ENCODE measurements at regions not wholly inside any gene's neighbourhood (a gene's known extent, or its start where the extent isn't known, plus 50 kb on each side); places are given as distances from the start of the nearest gene placed in this dataset.

DNA sequence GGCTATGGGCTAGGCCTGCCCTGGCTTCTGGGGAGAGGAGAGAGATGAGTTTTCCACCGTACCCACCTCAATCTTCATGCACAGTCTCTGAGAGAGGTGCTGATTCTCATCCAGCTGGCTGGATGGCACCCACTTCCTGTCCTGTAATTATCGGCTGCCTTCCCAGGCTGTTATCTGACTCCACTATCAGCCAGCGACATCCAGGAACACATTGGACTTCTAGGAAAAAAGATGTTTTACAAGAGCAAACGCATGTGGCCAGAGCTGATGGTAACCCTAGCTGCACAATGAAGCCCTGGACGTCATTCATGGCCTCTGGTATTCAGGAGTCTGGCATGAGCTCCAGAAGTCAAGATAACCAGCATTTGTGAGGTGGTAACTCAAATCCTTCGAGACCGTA is 137.4 kb downstream of the EHF start:
- POLR2A ChIA-PET: no interaction called here
- ATAC-seq (ENCODE audit: low read depth) (no peak), DNase-seq (no peak)
- Mint-ChIP-seq H3K4me1 (no peaks in the 10 kb centered on the region), H3K27me3 (peaks cover 26% of the 10 kb centered on the region), H3K27ac (no peak overlapping the region), H3K9me3 (no peaks in the 10 kb centered on the region), H3K36me3 (no peaks in the 10 kb centered on the region), H3K4me3 (no peak overlapping the region)

- no peaks in the 10 kb centered on the region for H3K9me3 Mint-ChIP-seq
- no peaks in the 10 kb centered on the region for H3K36me3 Mint-ChIP-seq
- no peak overlapping the region for H3K4me3 Mint-ChIP-seq
- no peak for DNase-seq
- POLR2A ChIA-PET: no interaction called here
- H3K27me3 Mint-ChIP-seq: peaks cover 26% of the 10 kb centered on the region
- H3K4me1 Mint-ChIP-seq: no peaks in the 10 kb centered on the region
- no peak for ATAC-seq (ENCODE audit: low read depth)
- H3K27ac Mint-ChIP-seq: no peak overlapping the region
Observed at GRCh38 chr11:34757026-34757451, 136.1 kb downstream of the EHF start.

- POLR2A ChIA-PET: no interaction called here
- Mint-ChIP-seq H3K4me3 (no peak overlapping the region), H3K4me1 (no peaks in the 10 kb centered on the region), H3K27ac (no peak overlapping the region), H3K36me3 (no peaks in the 10 kb centered on the region), H3K27me3 (peaks cover 26% of the 10 kb centered on the region), H3K9me3 (no peaks in the 10 kb centered on the region)
- ATAC-seq (ENCODE audit: low read depth) (no peak), DNase-seq (no peak)
Observed at GRCh38 chr11:34756591-34756990, 135.7 kb downstream of the EHF start.

DNA sequence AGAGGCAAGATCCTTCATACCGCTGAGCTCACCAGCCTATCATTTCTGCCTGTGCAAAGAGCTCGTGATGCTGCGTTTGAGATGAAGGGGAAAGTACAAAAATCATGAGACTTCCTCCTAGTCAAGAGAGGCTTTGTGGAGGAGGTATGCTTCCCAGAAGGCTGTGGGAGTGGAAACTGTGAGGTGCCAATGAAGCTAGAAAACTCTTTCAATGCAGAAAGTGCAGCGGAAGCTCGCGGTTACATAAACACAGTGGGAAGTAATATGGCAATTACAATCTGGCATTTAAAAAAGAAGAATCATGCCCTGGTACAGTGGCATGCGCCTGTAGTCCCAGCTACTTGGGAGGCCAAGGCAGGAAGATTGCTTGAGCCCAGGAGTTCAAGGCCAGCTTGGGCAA is 134.8 kb downstream of the EHF start:
- DNase-seq (no peak), ATAC-seq (ENCODE audit: low read depth) (no peak)
- H3K27ac Mint-ChIP-seq: no peak overlapping the region
- H3K27me3 Mint-ChIP-seq: peaks cover 26% of the 10 kb centered on the region
- no peak overlapping the region for H3K4me3 Mint-ChIP-seq
- H3K9me3 Mint-ChIP-seq: no peaks in the 10 kb centered on the region
- H3K36me3 Mint-ChIP-seq: no peaks in the 10 kb centered on the region
- no peaks in the 10 kb centered on the region for H3K4me1 Mint-ChIP-seq
- POLR2A ChIA-PET: no interaction called here

DNA sequence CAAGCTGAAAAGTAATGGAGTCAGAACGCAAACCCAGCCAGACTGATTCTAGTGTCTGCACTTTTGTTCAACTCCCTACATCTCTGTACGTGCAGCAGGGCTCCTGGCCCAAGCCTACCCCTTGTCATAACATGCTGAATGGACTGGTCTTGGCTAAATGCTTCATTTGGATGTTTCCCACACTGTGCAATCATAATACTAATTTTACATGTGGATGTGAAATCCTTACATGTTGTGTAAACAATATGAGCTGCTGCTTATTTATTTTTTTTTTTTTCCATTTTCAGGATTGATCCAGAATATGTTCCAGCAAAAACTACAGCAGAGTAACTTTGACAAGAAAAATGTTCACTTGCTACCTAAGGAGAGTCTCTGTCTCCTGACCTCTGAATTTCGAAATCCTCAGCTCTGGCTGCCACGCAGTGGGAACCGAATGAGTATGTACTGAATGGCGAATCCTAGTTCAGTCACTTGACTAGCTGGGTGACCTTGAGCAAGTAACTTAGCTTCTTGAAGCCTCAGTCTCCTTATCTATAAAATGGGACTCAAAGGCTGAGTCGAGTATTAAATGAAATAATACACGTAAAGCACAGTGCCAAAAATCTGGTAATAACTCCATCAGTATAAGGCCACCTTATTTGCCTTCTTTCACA is 133.4 kb downstream of the EHF start:
- POLR2A ChIA-PET: no interaction called here
- peaks cover 21% of the 10 kb centered on the region for H3K27me3 Mint-ChIP-seq
- no peaks in the 10 kb centered on the region for H3K4me1 Mint-ChIP-seq
- no peaks in the 10 kb centered on the region for H3K9me3 Mint-ChIP-seq
- H3K4me3 Mint-ChIP-seq: no peak overlapping the region
- H3K27ac Mint-ChIP-seq: no peak overlapping the region
- no peaks in the 10 kb centered on the region for H3K36me3 Mint-ChIP-seq
- ATAC-seq (ENCODE audit: low read depth) (no peak), DNase-seq (no peak)

DNA sequence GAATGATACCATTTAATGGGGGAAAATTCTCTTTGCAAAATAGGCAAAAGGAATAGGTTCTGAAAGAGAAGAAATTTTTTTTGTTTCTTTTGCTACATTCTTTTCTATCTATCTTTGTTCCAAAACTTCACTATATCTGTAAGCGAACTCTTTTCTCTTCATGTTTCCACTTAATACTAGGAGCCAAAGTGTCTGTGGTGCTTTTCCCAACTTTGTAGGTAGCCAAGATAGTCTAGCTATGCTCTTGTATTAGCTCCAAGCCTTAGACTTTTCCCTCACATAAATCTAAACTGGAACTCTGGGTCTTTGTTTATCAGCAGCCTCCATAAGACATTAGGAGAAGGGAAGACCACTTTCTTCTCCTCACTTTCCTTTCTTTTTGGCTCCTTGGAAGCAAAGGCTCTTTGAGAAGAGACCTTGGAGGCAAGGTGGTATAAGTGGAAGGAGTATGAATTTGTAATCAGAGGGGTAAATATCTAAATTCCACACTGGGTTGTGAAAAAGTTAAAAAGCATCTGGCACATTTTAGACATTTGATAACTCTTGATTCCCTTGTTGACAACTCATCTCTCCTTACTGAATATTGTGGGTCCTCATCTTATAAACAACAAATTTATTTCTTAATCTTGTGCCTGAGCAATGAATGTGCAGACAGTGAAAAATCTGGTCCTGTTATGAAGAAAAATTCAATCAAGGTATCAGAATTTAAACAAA is 130.0 kb downstream of the EHF start:
- Mint-ChIP-seq H3K4me1 (no peaks in the 10 kb centered on the region), H3K4me3 (no peak overlapping the region), H3K27me3 (peaks cover 11% of the 10 kb centered on the region), H3K27ac (no peak overlapping the region), H3K36me3 (no peaks in the 10 kb centered on the region), H3K9me3 (no peaks in the 10 kb centered on the region)
- DNase-seq: no peak
- POLR2A ChIA-PET: no interaction called here
- no peak for ATAC-seq (ENCODE audit: low read depth)

DNA sequence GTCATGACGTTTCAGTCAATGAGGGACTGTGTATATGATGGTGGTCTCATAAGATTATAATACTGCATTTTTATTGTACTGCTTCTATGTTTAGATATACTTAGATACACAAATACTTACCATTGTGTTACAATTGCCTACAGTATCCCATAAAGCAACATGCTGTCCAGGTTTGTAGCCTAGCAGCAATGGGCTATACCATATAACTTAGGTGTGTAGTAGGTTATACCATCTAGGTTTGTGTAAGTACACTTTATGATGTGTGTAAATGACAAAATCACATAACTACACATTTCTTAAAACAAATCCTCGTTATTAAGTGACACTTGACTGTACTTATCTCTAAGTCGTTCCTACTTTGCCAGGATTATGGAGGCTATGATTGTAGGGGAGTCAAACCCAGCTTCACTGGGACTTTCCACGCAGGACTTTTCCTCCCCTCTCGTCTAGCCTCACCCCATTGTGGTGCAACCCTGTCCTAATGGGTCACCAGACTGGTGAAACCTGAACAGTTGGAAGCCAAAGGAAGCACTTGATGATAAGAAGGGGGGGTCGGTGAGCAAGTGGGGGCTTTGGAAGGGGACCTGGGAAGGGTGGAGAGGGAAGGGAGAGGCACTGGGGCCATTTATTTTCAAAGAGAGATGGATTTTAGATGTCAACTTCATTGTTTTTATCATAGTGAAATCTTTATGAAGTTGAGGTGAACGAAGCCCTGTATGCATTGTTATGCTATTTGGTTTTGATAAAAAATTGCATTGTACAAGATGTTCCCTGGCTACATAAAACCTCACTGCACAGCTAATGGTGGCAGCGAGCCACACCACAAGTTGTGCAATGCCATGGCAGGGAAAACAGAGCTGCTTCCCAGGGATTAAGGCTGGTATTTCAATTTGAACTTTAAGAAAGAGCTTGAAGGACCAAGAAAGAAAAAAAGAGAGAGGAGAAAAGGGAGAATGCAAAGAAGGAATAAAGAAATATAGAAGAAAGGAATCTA is 129.1 kb downstream of the EHF start:
- no peak overlapping the region for H3K4me3 Mint-ChIP-seq
- H3K9me3 Mint-ChIP-seq: no peaks in the 10 kb centered on the region
- DNase-seq (no peak), ATAC-seq (ENCODE audit: low read depth) (no peak)
- H3K36me3 Mint-ChIP-seq: no peaks in the 10 kb centered on the region
- H3K4me1 Mint-ChIP-seq: no peaks in the 10 kb centered on the region
- H3K27ac Mint-ChIP-seq: no peak overlapping the region
- H3K27me3 Mint-ChIP-seq: peaks cover 11% of the 10 kb centered on the region
- POLR2A ChIA-PET: no interaction called here

- H3K27me3 Mint-ChIP-seq: peaks cover 5% of the 10 kb centered on the region
- POLR2A ChIA-PET: no interaction called here
Observed at GRCh38 chr11:34748036-34748435, 127.1 kb downstream of the EHF start.

DNA sequence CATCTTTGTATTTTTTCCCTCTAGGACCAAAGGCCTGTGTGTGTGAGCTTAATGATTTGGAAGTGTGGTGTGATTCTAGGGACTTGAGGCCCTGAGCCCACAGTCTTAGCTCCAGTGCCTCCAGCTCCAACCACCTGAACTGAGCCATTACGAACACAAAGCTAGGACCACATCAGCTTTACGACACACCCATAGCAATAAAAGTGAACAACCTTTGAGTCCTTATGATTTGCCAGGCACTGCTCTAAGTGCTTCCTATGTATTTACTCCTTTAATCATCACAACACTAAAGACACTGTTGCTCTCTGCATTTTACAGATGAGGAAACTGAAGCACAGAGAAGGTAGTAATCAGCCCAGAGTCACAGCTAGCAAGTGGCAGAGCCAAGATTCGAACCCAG is 126.4 kb downstream of the EHF start:
- H3K4me1 Mint-ChIP-seq: no peaks in the 10 kb centered on the region
- no peaks in the 10 kb centered on the region for H3K36me3 Mint-ChIP-seq
- no peaks in the 10 kb centered on the region for H3K9me3 Mint-ChIP-seq
- no peak for DNase-seq
- no peak for ATAC-seq (ENCODE audit: low read depth)
- POLR2A ChIA-PET: no interaction called here
- H3K27ac Mint-ChIP-seq: no peak overlapping the region
- H3K27me3 Mint-ChIP-seq: peaks cover 7% of the 10 kb centered on the region
- no peak overlapping the region for H3K4me3 Mint-ChIP-seq

More at GRCh38 chr11:34748036-34748435, 127.1 kb downstream of the EHF start:
- no peaks in the 10 kb centered on the region for H3K36me3 Mint-ChIP-seq
- ATAC-seq (ENCODE audit: low read depth): no peak
- no peaks in the 10 kb centered on the region for H3K4me1 Mint-ChIP-seq
- no peaks in the 10 kb centered on the region for H3K9me3 Mint-ChIP-seq
- H3K27ac Mint-ChIP-seq: no peak overlapping the region
- no peak for DNase-seq
- no peak overlapping the region for H3K4me3 Mint-ChIP-seq

DNA sequence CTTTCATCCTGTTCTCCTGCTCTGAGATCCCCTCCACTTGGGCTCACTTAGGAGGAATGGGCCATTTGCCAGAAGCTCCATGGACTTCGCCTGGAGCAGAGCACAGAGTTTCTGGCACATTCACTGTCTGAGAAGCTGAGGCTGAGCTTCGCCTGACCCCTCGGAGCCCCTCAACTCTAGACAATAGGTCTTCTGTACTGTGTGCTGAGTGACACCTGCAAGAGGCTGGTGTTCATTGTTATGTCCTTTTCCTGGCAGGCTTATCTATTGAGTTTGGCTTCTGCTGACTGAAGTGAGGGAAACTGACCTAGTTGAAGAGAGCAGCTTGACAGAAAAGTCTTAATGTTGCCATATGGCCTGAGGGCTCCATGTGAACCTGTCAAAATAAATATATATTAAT is 124.3 kb downstream of the EHF start:
- POLR2A ChIA-PET: no interaction called here
- H3K27ac Mint-ChIP-seq: no peak overlapping the region
- ATAC-seq (ENCODE audit: low read depth) (no peak), DNase-seq (no peak)
- H3K4me3 Mint-ChIP-seq: no peak overlapping the region
- no peaks in the 10 kb centered on the region for H3K9me3 Mint-ChIP-seq
- H3K4me1 Mint-ChIP-seq: no peaks in the 10 kb centered on the region
- peaks cover 19% of the 10 kb centered on the region for H3K27me3 Mint-ChIP-seq
- no peaks in the 10 kb centered on the region for H3K36me3 Mint-ChIP-seq

DNA sequence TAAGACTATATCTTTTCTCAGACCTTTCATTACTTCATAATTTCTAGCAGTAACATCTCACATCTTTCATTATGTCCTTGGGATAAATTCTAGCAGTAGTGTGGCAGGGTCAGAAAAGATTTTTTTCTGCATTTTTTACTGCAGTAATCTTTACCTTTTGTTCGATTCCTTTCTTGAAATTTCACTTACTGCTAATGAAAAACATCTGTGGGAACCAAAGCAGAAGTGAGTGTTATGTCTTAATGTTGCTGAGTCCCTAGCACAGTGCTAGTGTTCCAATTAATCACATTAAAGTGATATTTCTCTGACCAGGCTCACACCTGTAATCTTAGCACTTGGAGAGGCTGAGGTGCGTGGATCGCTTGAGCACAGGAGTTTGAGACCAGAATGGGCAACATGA is 123.6 kb downstream of the EHF start:
- Mint-ChIP-seq H3K27ac (no peak overlapping the region), H3K27me3 (peaks cover 19% of the 10 kb centered on the region), H3K36me3 (no peaks in the 10 kb centered on the region), H3K4me3 (no peak overlapping the region), H3K9me3 (no peaks in the 10 kb centered on the region), H3K4me1 (no peaks in the 10 kb centered on the region)
- ATAC-seq (ENCODE audit: low read depth) (no peak), DNase-seq (no peak)
- POLR2A ChIA-PET: no interaction called here

GRCh38 chr11:34738237-34738636 is 117.3 kb downstream of the EHF start:
- Mint-ChIP-seq H3K4me1 (no peaks in the 10 kb centered on the region), H3K27ac (no peak overlapping the region), H3K9me3 (peaks cover 1% of the 10 kb centered on the region), H3K4me3 (no peak overlapping the region), H3K36me3 (no peaks in the 10 kb centered on the region), H3K27me3 (peaks cover 19% of the 10 kb centered on the region)
- POLR2A ChIA-PET: no interaction called here
- DNase-seq (no peak), ATAC-seq (ENCODE audit: low read depth) (no peak)

DNA sequence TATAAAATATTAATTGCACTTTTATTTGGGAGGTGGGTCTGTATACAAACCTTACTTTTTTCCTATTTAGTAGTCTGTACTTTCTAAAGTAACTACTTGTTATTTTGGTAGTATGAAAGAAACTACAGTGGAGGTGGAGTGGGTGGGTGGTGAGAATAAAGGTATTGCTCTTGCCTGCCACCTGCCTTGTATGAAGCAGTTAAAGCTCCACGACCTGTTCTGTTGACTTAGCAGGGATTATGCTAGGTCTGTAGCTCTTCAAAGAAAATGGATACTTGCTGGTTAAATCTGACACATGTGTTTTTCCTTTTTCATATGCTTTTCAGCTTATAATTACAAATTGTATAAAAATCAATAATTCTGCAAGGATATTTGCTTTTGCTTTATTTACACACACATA is 111.9 kb downstream of the EHF start:
- no peak for DNase-seq
- H3K4me1 Mint-ChIP-seq: no peaks in the 10 kb centered on the region
- POLR2A ChIA-PET: no interaction called here
- no peaks in the 10 kb centered on the region for H3K36me3 Mint-ChIP-seq
- no peak overlapping the region for H3K27ac Mint-ChIP-seq
- no peak overlapping the region for H3K4me3 Mint-ChIP-seq
- H3K27me3 Mint-ChIP-seq: peaks cover 11% of the 10 kb centered on the region
- peaks cover 1% of the 10 kb centered on the region for H3K9me3 Mint-ChIP-seq
- ATAC-seq (ENCODE audit: low read depth): no peak

Data from activated naive CD8-positive, alpha-beta T cell treated with anti-CD3 and anti-CD28 coated beads, Interleukin-2, amount 10 ng/mL, durations not matched to agents 7 days and 5 days (primary cell).